GM19467 (cell line): ENCODE measurements at regions not wholly inside any gene's neighbourhood (a gene's known extent, or its start where the extent isn't known, plus 50 kb on each side); places are given as distances from the start of the nearest gene placed in this dataset.
"Not testable (repeated sequence)": the region's sequence is repeated elsewhere in the genome, so short reads cannot be mapped to it uniquely, and the experiment has no call there.

Experiments
- ATAC-seq: cut with Tn5 transposase; IDR thresholded peaks from one replicate; pipeline ENCODE4 v1.9.1; 2021; ENCODE audit warnings: mild to moderate bottlenecking, moderate library complexity; ENCODE audit not compliant: unreplicated experiment

DNA sequence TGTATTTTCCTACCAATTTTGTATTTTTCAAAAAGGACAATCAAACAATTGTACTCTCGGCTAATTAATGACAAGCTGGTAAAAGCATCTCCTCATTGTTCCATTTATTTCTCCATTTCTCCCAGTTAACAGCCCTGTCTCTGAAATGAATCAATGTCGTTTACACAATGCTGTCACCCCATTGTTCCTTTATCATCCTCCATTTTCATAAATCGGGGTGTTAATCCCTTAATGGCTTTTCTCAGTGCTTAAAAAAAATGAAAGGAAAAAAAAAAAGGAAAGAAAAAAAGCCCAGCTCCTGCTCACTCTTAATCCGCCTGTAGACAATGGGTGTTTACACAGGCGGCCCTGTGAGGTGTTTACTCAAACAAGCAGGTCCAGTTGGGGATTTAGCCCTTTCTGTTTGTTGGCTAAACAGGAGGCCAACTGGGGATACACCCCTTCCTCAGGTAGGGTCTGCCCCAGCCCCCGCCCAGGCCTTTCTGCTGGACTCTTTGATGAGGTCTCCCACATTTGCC lies 86.8 kb upstream of the SALL1 start:
- no peak for ATAC-seq

DNA sequence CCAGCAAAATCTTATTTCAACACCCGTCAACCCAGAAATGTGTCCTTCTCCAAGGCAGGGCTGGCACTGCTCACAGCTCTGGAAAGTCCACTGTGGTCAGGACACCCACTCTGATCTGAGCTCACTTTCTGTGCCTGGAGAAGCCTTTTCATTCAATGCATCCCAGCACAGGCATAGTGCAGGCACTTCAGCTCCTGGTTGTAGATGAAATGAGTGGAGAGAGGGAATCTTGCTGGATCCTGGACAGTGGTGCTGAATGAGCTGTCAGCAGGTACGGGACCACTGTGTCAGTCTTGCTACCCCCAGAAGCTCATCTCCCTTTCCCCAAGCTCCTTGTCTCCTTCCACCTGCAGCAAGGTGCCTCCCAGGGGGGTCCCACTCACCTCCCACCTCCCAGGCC lies 86.1 kb upstream of the SALL1 start:
- no peak for ATAC-seq

GRCh38 chr16:51236583-51236982 lies 85.5 kb upstream of the SALL1 start:
- ATAC-seq, result no peak

- ATAC-seq, result no peak
These were observed 80.6 kb upstream of the SALL1 start for GRCh38 chr16:51231702-51232101.

DNA sequence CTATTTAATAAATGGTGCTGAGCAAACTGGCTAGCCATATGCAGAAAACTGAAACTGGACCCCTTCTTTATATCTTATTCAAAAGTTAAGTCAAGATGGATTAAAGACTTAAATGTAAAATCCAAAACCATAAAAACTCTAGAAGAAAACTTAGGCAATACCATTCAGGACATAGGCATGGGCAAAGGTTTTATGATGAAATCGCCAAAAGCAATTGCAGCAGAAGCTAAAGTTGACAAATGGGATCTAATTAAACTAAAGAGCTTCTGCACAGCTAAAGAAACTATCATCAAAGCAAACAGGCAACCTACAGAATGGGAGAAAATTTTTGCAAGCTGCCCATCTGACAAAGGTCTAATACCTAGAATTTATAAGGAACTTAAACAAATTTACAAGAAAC lies 79.0 kb upstream of the SALL1 start:
- not testable (repeated sequence) for ATAC-seq

DNA sequence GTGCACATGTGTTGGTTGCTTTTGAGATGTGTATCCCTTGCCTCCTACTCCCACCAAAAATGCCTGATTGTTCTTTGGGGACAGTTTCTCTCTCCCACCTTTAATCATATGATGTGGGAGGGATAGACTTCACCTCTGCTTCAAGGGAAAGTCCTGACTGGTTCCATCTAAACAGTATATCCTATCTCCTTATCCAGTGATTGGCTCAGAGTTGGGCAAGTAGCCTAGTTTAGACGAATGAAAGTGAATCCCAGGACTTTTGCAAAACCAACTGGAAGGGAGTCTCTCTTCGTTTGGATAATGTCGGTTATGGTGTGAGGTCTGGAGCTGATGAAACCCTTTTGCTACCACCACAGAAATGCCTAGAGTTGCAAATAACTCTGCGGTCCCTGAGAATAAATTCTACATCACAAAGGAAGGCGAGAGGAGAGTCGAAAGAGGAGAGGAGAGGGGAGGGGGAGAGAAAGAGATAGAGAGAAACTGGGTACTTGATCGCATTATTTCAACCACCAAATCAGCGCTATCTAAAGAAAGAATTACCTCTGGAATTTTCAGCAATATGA lies 77.1 kb upstream of the SALL1 start:
- no peak for ATAC-seq

DNA sequence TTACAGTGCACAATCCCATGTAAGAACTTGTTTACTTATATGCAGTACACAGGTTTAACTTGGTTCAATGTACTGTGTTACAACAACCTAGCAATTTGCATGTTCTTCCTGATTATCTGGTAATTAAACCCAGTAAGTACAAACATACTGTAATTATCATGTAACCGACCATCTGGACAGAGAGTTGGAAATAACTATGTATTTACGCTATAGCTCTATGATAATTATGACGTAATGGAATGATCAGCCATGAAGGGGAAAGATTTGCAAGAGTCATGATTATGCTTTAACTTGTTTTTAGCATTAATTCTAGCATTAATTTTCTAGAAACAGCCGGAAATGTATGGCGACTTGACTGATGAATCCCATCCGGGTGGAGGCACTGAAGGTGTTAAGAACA lies 74.8 kb upstream of the SALL1 start:
- ATAC-seq, result no peak

GRCh38 chr16:51224317-51224716 lies 73.2 kb upstream of the SALL1 start:
- no peak for ATAC-seq

DNA sequence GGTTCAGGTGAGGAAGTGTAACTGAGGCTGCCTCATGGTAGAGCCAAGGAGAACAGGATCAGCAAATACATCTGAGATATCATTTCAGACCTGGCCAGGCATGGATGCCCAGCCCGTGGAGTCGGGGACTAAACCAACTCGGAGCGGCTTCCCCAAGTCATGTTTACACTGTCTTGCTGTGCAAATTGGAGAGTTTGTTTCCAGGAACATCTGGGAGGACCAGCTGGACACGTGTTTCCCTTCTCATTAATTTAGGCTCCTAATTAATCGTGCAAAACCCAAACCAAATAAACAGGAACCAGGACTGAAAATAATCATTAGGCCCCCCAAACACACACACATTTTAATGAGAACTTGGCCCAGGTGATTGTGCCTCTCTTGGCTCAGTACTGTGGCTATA lies 70.9 kb upstream of the SALL1 start:
- no peak for ATAC-seq

DNA sequence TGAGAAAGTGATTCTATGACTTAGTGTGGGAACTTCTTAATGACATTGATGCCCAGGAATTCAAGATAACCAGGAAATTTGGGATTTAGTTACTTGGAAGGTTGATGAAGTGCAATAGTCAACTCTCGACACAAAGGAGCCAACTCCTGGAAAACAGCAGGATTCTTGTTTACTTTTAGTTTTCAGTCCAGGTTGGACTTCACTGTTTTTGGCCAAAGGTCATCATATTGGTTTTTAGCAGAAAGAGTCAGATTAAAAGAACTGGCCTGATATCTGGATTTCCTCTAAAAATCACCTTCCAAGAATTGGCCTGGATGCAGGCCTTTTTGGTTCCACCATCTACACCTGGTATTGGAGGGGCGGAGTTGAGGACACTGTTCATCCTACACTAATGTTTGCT lies 60.1 kb upstream of the SALL1 start:
- ATAC-seq, result no peak

DNA sequence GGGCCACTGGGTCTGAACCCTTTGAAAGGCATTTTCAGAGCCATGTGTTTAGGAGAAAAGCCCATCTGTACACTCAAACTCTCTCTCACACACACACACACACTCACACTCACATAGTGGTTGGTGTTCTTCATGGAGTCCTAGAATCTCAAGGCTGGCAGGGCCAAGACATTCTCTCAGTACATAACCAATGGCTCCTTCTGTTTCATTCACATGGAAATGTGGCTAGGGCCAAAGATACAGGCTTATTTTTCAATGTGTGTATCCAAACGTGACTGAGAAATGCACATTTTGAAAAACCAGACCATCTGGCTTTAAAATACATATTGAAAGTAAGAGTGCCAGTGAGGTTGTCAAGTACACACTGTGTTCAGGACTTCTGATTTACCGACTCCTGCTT lies 59.0 kb upstream of the SALL1 start:
- ATAC-seq, result no peak

DNA sequence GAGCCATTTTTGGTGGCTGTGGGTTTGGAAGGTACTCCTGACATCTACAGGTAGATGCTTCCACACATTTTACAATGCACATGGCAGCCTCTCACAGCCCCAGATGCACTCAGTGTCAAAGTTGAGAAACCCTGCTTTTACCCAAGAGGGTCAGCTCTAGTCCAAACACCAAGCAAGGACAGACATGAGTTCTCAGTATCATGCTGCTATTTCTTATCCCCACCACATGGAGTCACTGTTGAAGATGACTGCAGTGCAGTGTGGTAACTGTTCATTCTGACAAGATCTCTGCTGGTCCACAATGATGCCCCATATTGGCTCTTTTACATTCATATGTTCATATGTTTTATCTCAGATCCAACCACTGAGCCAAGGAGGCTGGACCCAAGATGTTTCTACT lies 50.5 kb upstream of the SALL1 start:
- ATAC-seq, result no peak
